Spleen (tissue), 11 donors: ENCODE measurements at regions not wholly inside any gene's neighbourhood (a gene's known extent, or its start where the extent isn't known, plus 50 kb on each side); places are given as distances from the start of the nearest gene placed in this dataset.

Experiments used
- DNase-seq: peaks from one replicate; pipeline ENCODE4 v3.0.0-alpha.2; 2020
- H3K27ac ChIP-seq, 8 donors: fragments of 200-600 bp; sonication (generic) in 7 of 8; 1 replicate in 4 of 8; 2 replicates in 4 of 8; pipeline versions ENCODE4 v1.5.0 to v1.8.0; 2016 to 2021; ENCODE audit warnings: inconsistent platforms in 4 of 8, mild to moderate bottlenecking in 4 of 8, moderate library complexity in 1 of 8
- H3K27me3 ChIP-seq, 7 donors: fragments of 200-600 bp; sonication (generic) in 6 of 7; replicated peaks in 1 of 7; 1 replicate in 4 of 7; 2 replicates in 3 of 7; pipeline versions ENCODE4 v1.5.0 to v1.8.0; 2016 to 2021; ENCODE audit warnings: inconsistent platforms in 3 of 7, mild to moderate bottlenecking in 1 of 7
- H3K36me3 ChIP-seq, 6 donors: fragments of 200-600 bp; sonication (generic) in 5 of 6; 1 replicate in 4 of 6; 2 replicates in 2 of 6; pipeline versions ENCODE4 v1.5.0 to v1.8.0; 2016 to 2021; ENCODE audit warnings: inconsistent platforms in 2 of 6
- H3K4me1 ChIP-seq, 6 donors: fragments of 200-600 bp; sonication (generic) in 5 of 6; 1 replicate in 3 of 6; 2 replicates in 3 of 6; pipeline versions ENCODE4 v1.5.0 to v1.8.0; 2016 to 2021; ENCODE audit warnings: inconsistent platforms in 3 of 6
- H3K4me3 ChIP-seq, 8 donors: fragments of 200-600 bp; sonication (generic) in 7 of 8; 1 replicate in 4 of 8; 2 replicates in 4 of 8; pipeline versions ENCODE4 v1.5.0 to v1.8.0; 2016 to 2021; ENCODE audit warnings: inconsistent platforms in 4 of 8, mild to moderate bottlenecking in 4 of 8, moderate library complexity in 2 of 8
- H3K9me3 ChIP-seq, 8 donors: fragments of 200-600 bp; sonication (generic) in 7 of 8; 1 replicate in 4 of 8; 2 replicates in 4 of 8; pipeline versions ENCODE4 v1.5.0 to v1.8.0; 2016 to 2021; ENCODE audit warnings: inconsistent platforms in 4 of 8
- CTCF ChIP-seq, 11 experiments: fragments of 200-600 bp in 7 of 11; fragments of 450-650 bp in 4 of 11; sonication (generic) in 4 of 11; IDR thresholded peaks in 8 of 11; conservative IDR thresholded peaks in 3 of 11; 1 replicate in 7 of 11; 2 replicates in 4 of 11; pipeline versions ENCODE4 v1.4.0 to v1.8.0; 2016 to 2021; ENCODE audit warnings: antibody characterized with exemption in 11 of 11, inconsistent platforms in 4 of 11, mild to moderate bottlenecking in 1 of 11
- POLR2A ChIP-seq, 3 donors: fragments of 450-650 bp; IDR thresholded peaks; one replicate each; pipeline ENCODE4 v1.5.1; 2017; ENCODE audit warnings: antibody characterized with exemption in 3 of 3, mild to moderate bottlenecking in 1 of 3
- POLR2AphosphoS5 ChIP-seq, 3 donors: sonication (generic); formaldehyde crosslinking; IDR thresholded peaks; one replicate each; pipeline ENCODE4 v1.5.1; 2017; ENCODE audit warnings: antibody characterized with exemption in 3 of 3
- WGBS, 5 donors: extraction: QIAGEN DNeasy Blood & Tissue Kit in 3 of 5; methylation state at CpG; one replicate each; pipeline versions ENCODE4 v1.1.5 to v1.1.7; 2013 to 2018; 5-methylcytosine and 5-hydroxymethylcytosine counted together
- intact Hi-C: fragments of 100-400 bp; cut with DNase I; formaldehyde crosslinking; loops from one replicate; pipeline ENCODE4 v1.15.0; 2023; ENCODE audit warnings: low total_unique reads
- donor health status: healthy with polysubstance abuse.
- donor health status: DM: no; HTN: no; CAD: no; lungs with moderate emphysema.
- donor health status: DM: no; HTN: no; CAD: no.
- donor health status: Bipolar disorder and iron deficiency.
- donor health status: healthy.
- donor health status: DM: no; HTN: no; CAD: no.
- donor health status: DM: yes; HTN: yes; CAD: no.

GRCh38 chr5:61815339-61815738 lies 483.3 kb downstream of the ZSWIM6 start:
- no peak for DNase-seq
- no peak for TF ChIP-seq POLR2A (IDR thresholded peaks at IDR 0.05)
- no peak for TF ChIP-seq POLR2AphosphoS5 (IDR thresholded peaks at IDR 0.05)
- TF ChIP-seq CTCF (IDR thresholded peaks at IDR 0.05 in 8 of 11, conservative IDR thresholded peaks at IDR 0.05 in 3 of 11): no peak
- 93 to 100% (median 94%) methylated on average over 1 of the region's 1 CpG for WGBS, 5 donors
- no peak overlapping the region for H3K4me3 ChIP-seq
- no peaks in the 10 kb centered on the region for H3K9me3 ChIP-seq
- H3K36me3 ChIP-seq: no peaks in the 10 kb centered on the region
- peaks cover 0 to 8% (median 0%) of the 10 kb centered on the region in 7 donors for H3K27me3 ChIP-seq
- H3K27ac ChIP-seq: no peak overlapping the region
- H3K4me1 ChIP-seq: peaks cover 0 to 10% (median 0%) of the 10 kb centered on the region in 6 donors
- intact Hi-C loops: no loop called here

GRCh38 chr5:61816146-61816545 lies 484.1 kb downstream of the ZSWIM6 start:
- WGBS, 5 donors: 75 to 88% (median 85%) methylated on average over 9 of the region's 9 CpGs
- Histone ChIP-seq H3K27ac (no peak overlapping the region), H3K36me3 (no peaks in the 10 kb centered on the region), H3K9me3 (no peaks in the 10 kb centered on the region), H3K4me1 (peaks cover 0 to 10% (median 0%) of the 10 kb centered on the region in 6 donors), H3K4me3 (no peak overlapping the region), H3K27me3 (peaks cover 0 to 8% (median 0%) of the 10 kb centered on the region in 7 donors)
- intact Hi-C loops: no loop called here
- TF ChIP-seq POLR2A (IDR thresholded peaks at IDR 0.05) (no peak), POLR2AphosphoS5 (IDR thresholded peaks at IDR 0.05) (no peak), CTCF (IDR thresholded peaks at IDR 0.05 in 8 of 11, conservative IDR thresholded peaks at IDR 0.05 in 3 of 11) (no peak)
- DNase-seq: no peak

DNA sequence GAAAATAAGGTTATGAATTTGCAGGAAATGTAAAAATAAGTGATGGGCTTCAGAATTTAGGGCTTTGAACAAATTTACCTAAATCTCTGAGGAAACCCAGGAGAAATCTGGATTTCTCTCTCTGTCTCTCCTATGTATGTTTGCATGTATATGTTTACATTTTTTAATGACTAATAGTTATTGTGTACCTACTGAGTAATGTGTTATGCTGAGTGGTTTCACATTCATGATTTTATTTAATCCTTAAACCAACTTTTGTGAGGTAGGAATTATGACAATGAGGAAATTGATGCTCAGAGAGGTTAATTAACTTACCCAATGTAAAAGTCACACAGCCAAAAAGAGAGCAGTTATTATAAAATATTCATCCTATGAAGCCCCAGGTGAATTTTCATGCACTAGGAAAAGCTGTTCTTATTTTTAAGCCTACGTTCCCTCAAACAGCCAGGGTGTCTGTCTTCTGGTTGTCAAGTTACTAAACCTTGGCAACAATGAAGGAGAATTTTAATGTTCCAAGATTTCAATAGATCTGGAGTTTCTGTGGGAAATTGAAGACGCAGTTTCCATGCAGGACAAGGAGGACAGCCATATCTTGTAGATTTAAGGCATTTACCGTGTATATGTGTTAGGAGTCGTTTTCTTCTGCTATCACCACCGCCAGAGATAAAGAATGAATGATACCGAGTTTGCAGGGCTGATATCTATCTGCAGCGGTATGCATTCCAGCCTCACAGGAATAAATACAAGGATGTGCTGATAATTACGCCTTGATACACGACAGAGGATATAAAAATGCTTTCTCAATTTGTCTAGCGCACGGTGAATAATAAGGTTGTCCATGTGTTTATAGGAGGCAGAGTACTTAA lies 484.8 kb downstream of the ZSWIM6 start:
- intact Hi-C loops: no loop called here
- H3K36me3 ChIP-seq: no peaks in the 10 kb centered on the region
- 75 to 82% (median 78%) methylated on average over 11 of the region's 11 CpGs for WGBS, 5 donors
- no peak for TF ChIP-seq POLR2AphosphoS5 (IDR thresholded peaks at IDR 0.05)
- TF ChIP-seq POLR2A (IDR thresholded peaks at IDR 0.05): no peak
- TF ChIP-seq CTCF (IDR thresholded peaks at IDR 0.05 in 8 of 11, conservative IDR thresholded peaks at IDR 0.05 in 3 of 11): no peak
- H3K27me3 ChIP-seq: peaks cover 0 to 8% (median 0%) of the 10 kb centered on the region in 7 donors
- no peak for DNase-seq
- no peak overlapping the region for H3K27ac ChIP-seq
- H3K9me3 ChIP-seq: no peaks in the 10 kb centered on the region
- peaks cover 0 to 10% (median 0%) of the 10 kb centered on the region in 6 donors for H3K4me1 ChIP-seq
- no peak overlapping the region for H3K4me3 ChIP-seq
